Smooth muscle cell (in vitro differentiated cells): ENCODE measurements at regions not wholly inside any gene's neighbourhood (a gene's known extent, or its start where the extent isn't known, plus 50 kb on each side); places are given as distances from the start of the nearest gene placed in this dataset.
"Not testable (repeated sequence)": the region's sequence is repeated elsewhere in the genome, so short reads cannot be mapped to it uniquely, and the experiment has no call there.

Experiments used
- DNase-seq: peaks from one replicate; lab custom pipeline; 2025; ENCODE audit not compliant: unreplicated experiment; lab: John Stamatoyannopoulos, UW
- H2AFZ ChIP-seq: fragments of 200-600 bp; sonication (generic); 2 replicates; pipeline ENCODE4 v1.6.0; 2016; ENCODE audit warnings: antibody characterized with exemption, low read depth, mild to moderate bottlenecking
- H3F3A ChIP-seq: fragments of 200-600 bp; sonication (generic); 2 replicates; pipeline ENCODE4 v1.6.0; 2017; ENCODE audit warnings: antibody characterized with exemption, low read depth
- H3K27ac ChIP-seq: fragments of 200-600 bp; sonication (generic); 2 replicates; pipeline ENCODE4 v1.5.1; 2016; ENCODE audit warnings: low read depth, mild to moderate bottlenecking
- H3K27me3 ChIP-seq: fragments of 200-600 bp; sonication (generic); 2 replicates; pipeline ENCODE4 v1.6.1; 2016; ENCODE audit warnings: low read depth, mild to moderate bottlenecking
- H3K36me3 ChIP-seq: fragments of 200-600 bp; sonication (generic); 2 replicates; pipeline ENCODE4 v1.5.1; 2016; ENCODE audit warnings: low read depth
- H3K4me1 ChIP-seq: fragments of 200-600 bp; sonication (generic); 2 replicates; pipeline ENCODE4 v1.5.1; 2016; ENCODE audit warnings: low read depth
- H3K4me2 ChIP-seq: fragments of 200-600 bp; sonication (generic); 2 replicates; pipeline ENCODE4 v1.6.0; 2016; ENCODE audit warnings: mild to moderate bottlenecking
- H3K4me3 ChIP-seq: fragments of 200-600 bp; sonication (generic); 2 replicates; pipeline ENCODE4 v1.5.1; 2016; ENCODE audit warnings: mild to moderate bottlenecking
- H3K79me2 ChIP-seq: fragments of 200-600 bp; sonication (generic); 2 replicates; pipeline ENCODE4 v1.6.0; 2016; ENCODE audit warnings: low read depth, mild to moderate bottlenecking
- H3K9ac ChIP-seq: fragments of 200-600 bp; sonication (generic); 2 replicates; pipeline ENCODE4 v1.6.0; 2016; ENCODE audit warnings: low read depth
- H3K9me3 ChIP-seq: fragments of 200-600 bp; sonication (generic); replicated peaks from 2 replicates; pipeline ENCODE4 v1.5.1; 2016; ENCODE audit warnings: low read depth
- H4K20me1 ChIP-seq: fragments of 200-600 bp; sonication (generic); 2 replicates; pipeline ENCODE4 v1.6.0; 2016; ENCODE audit warnings: low read depth
- WGBS: methylation state at CpG from one replicate; pipeline ENCODE4 v1.1.7; 2016; ENCODE audit warnings: low lambda C conversion rate; 5-methylcytosine and 5-hydroxymethylcytosine counted together
- TF ChIP-seq, protein P1 (sequence below): fragments of 200-600 bp; sonication (generic); IDR thresholded peaks from 2 replicates; pipeline ENCODE4 v1.5.1; 2017; ENCODE audit warnings: borderline replicate concordance, mild to moderate bottlenecking, antibody characterized with exemption; ENCODE audit not compliant: insufficient read depth, poor library complexity, severe bottlenecking

DNA sequence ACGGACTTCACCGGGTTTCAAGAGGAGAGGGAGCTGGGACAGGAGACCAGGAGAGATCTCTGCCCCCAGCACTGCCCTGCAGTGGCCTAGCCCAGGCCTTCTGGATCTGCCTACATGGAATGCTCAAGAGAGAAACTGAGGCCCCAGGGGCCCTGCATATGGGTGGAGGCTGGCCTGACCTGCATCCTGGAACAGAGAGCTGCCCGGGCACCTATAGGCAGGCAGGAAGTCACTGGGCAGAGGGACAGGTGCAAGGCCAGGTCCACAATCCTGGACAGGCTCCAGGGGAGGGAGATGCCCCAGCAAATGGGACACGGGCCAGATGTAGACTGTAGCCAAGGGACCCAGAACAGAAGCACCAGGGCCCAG, 98.5 kb upstream of the RUFY1 start:
- H3K27ac ChIP-seq, result no peak overlapping the region
- WGBS, result 86% methylated on average over 4 of the region's 4 CpGs
- TF ChIP-seq, protein P1, sequence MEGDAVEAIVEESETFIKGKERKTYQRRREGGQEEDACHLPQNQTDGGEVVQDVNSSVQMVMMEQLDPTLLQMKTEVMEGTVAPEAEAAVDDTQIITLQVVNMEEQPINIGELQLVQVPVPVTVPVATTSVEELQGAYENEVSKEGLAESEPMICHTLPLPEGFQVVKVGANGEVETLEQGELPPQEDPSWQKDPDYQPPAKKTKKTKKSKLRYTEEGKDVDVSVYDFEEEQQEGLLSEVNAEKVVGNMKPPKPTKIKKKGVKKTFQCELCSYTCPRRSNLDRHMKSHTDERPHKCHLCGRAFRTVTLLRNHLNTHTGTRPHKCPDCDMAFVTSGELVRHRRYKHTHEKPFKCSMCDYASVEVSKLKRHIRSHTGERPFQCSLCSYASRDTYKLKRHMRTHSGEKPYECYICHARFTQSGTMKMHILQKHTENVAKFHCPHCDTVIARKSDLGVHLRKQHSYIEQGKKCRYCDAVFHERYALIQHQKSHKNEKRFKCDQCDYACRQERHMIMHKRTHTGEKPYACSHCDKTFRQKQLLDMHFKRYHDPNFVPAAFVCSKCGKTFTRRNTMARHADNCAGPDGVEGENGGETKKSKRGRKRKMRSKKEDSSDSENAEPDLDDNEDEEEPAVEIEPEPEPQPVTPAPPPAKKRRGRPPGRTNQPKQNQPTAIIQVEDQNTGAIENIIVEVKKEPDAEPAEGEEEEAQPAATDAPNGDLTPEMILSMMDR, result no peak
- H4K20me1 ChIP-seq, result no peaks in the 10 kb centered on the region
- H3K36me3 ChIP-seq, result no peaks in the 10 kb centered on the region
- H3K4me1 ChIP-seq, result no peaks in the 10 kb centered on the region
- no peak for DNase-seq
- no peak overlapping the region for H3K4me2 ChIP-seq
- no peaks in the 10 kb centered on the region for H3F3A ChIP-seq
- H3K27me3 ChIP-seq, result no peaks in the 10 kb centered on the region
- H3K79me2 ChIP-seq, result no peaks in the 10 kb centered on the region
- H3K4me3 ChIP-seq, result no peak overlapping the region
- no peak overlapping the region for H3K9ac ChIP-seq
- H2AFZ ChIP-seq, result no peak overlapping the region
- no peaks in the 10 kb centered on the region for H3K9me3 ChIP-seq

DNA sequence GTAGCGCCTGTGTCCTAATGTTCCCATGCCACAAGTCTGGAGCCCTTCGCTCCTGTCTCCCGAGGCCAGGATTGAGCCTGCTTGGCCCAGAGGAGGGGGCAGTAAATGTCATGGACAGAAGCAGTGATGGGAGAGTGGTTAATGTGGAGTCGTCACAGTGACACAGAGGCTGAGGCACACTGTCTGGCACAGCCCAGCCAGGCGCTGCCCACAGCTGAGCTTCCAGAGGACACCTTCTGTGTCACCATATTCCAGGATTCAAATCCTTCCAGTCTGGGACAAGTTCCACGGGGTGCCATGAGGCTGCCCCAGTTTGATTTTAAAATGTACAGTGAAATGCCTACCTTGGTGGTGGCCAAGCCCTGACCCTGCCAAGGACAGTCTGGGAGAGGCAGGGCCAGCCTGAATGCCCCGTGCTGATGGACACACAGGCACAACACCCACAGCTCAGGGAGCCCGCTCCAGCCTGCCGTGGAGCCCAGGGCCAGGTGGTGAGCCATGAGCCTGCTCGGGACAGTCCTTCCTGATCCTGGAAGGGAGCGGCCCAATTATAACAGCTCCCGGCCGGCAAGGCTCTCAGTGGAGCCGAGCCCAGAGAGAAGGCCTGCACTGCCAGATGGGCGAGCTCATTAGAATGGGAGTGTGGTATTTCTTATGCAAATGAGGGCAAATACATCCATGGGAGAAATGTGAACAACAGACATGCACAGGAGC, 99.1 kb upstream of the RUFY1 start:
- Histone ChIP-seq H3K9me3 (no peaks in the 10 kb centered on the region), H4K20me1 (no peaks in the 10 kb centered on the region), H3F3A (no peaks in the 10 kb centered on the region), H3K4me2 (no peak overlapping the region), H3K27me3 (no peaks in the 10 kb centered on the region), H2AFZ (no peak overlapping the region), H3K36me3 (no peaks in the 10 kb centered on the region), H3K79me2 (no peaks in the 10 kb centered on the region), H3K9ac (no peak overlapping the region), H3K27ac (no peak overlapping the region), H3K4me3 (no peak overlapping the region), H3K4me1 (no peaks in the 10 kb centered on the region)
- TF ChIP-seq, protein P1, result no peak
- DNase-seq, result no peak
- WGBS, result 92% methylated on average over 15 of the region's 15 CpGs

DNA sequence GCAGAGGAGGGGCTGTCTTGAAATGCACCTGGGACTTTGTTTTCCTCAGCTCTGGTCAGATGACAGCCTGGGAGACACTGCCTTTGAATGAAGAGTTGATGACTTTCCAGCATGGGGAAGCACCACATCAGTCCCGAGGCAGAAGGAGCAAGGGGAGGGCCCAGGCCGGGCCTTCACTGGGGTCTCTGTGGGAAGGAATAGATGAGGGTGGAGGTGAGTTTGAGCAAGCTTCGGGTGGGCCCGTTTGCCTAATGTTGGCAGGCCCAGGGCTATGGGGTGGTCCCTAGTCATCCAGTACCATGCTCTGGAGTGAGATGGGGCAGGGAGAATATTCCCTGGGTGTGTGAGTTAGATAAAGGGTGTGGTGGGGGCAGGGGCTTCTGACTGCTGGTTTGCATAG, 100.4 kb upstream of the RUFY1 start:
- not testable (repeated sequence) for H3K9ac ChIP-seq, DNase-seq, H2AFZ ChIP-seq, H3K4me2 ChIP-seq, H3K27me3 ChIP-seq, H3F3A ChIP-seq, H4K20me1 ChIP-seq, H3K36me3 ChIP-seq, H3K4me3 ChIP-seq, H3K79me2 ChIP-seq, H3K9me3 ChIP-seq, H3K4me1 ChIP-seq, H3K27ac ChIP-seq
- 79% methylated on average over 4 of the region's 4 CpGs for WGBS

DNA sequence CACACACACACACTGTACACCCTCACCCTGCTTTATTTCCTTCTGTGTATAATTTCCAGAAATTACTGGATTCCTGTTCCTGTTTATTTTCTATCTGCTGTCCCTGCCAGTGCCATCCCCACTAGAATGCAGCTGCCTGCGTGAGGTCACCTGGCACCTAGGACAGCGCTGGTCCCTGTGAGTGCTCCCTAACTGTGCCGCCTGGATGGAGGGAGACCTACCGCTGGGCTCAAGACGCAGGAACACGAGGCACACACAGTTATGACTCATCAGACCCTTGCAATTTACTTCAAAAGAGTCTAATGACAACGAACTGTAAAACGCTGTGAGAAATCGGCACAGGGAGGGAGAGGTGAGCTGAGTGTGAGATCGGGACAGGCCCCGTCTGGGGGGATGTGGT, 102.1 kb upstream of the RUFY1 start:
- DNase-seq, H3K36me3 ChIP-seq, H3F3A ChIP-seq, H3K79me2 ChIP-seq, H3K4me1 ChIP-seq, H3K9me3 ChIP-seq, H3K4me3 ChIP-seq, H4K20me1 ChIP-seq, H3K27ac ChIP-seq, H3K4me2 ChIP-seq, H2AFZ ChIP-seq, H3K27me3 ChIP-seq, H3K9ac ChIP-seq: not testable (repeated sequence)
- WGBS, result no CpG with 5 or more reads among the region's 11 CpGs

DNA sequence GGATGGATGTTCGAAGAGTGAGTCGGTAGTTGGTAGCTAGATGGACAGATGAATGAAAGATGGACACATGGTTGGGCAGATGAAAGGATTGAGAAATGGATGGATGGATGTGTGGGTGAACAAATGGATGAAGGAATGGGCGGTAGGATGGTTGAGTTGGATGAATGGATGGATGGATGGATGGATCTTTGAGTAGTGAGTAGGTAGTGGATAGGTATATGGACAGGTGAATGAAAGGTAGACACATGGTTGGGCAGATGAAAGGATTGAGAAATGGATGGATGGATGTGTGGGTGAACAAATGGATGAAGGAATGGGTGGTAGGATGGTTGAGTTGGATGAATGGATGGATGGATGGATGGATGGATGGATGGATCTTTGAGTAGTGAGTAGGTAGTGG, 97.0 kb upstream of the ADAMTS2 start:
- not testable (repeated sequence) for H3K9me3 ChIP-seq, H3K27me3 ChIP-seq, H3F3A ChIP-seq, H3K4me1 ChIP-seq, H4K20me1 ChIP-seq, DNase-seq, H3K27ac ChIP-seq, H3K79me2 ChIP-seq, H3K4me3 ChIP-seq, H2AFZ ChIP-seq, H3K9ac ChIP-seq, H3K4me2 ChIP-seq, H3K36me3 ChIP-seq
- WGBS, result 98% methylated on average over 3 of the region's 3 CpGs
